ENCODE measurements at regions not wholly inside any gene's neighbourhood (a gene's known extent, or its start where the extent isn't known, plus 50 kb on each side); places are given as distances from the start of the nearest gene placed in this dataset.

GRCh38 chr5:89520771-89521170, 637.8 kb upstream of the MEF2C start:
- TF ChIP-seq CTCF (IDR thresholded peaks at IDR 0.05) (no peak), POLR2A (IDR thresholded peaks at IDR 0.05) (no peak), POLR2AphosphoS5 (IDR thresholded peaks at IDR 0.05) (no peak)
